GM06990 (cell line): ENCODE measurements at regions not wholly inside any gene's neighbourhood (a gene's known extent, or its start where the extent isn't known, plus 50 kb on each side); places are given as distances from the start of the nearest gene placed in this dataset.

ENCODE experiments used
- DNase-seq: peaks from one replicate; pipeline ENCODE4 v3.0.0-alpha.2; 2011; ENCODE audit not compliant: insufficient read length; ENCODE audit errors: extremely low read depth
- H3K27me3 ChIP-seq: replicated peaks from 2 replicates; pipeline ENCODE4 v1.6.0; 2011; ENCODE audit warnings: low read length; ENCODE audit not compliant: control insufficient read depth, insufficient read depth
- H3K36me3 ChIP-seq: 2 replicates; pipeline ENCODE4 v1.5.1; 2011; ENCODE audit warnings: low read length; ENCODE audit not compliant: control insufficient read depth, insufficient read depth
- H3K4me3 ChIP-seq: replicated peaks from 2 replicates; pipeline ENCODE4 v1.5.1; 2011; ENCODE audit warnings: low read depth, mild to moderate bottlenecking, control low read depth, low read length
- CTCF ChIP-seq: IDR thresholded peaks from 2 replicates; pipeline ENCODE4 v1.5.1; 2011; ENCODE audit warnings: low read length, control low read depth, mild to moderate bottlenecking, inconsistent platforms; ENCODE audit not compliant: insufficient read depth, poor library complexity, severe bottlenecking

DNA sequence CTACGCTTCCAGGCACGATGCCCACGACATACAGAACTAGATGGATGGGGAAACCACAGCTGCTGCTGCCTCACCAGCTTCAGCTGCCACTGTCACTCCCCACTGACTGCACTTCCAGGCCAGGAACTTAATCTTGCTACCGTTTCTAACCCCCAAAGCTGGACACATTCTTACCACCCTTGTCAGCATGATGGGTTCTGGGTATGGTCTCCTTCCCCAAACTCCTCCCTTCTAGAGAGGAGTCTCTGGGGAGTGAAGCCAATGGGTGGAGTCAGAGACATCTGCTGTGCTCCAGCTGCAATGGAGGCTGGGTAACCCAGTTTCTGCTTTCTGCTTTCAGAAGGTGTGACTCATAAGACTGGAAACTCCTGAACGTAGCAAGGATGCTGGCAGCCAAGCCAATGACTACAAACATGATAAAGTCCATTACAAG is 87.0 kb upstream of the THY1 start:
- TF ChIP-seq CTCF, result no peak
- no peaks in the 10 kb centered on the region for H3K36me3 ChIP-seq
- DNase-seq, result peak; percentile 57
- peaks cover 2% of the 10 kb centered on the region for H3K27me3 ChIP-seq
- H3K4me3 ChIP-seq, result no peak overlapping the region

DNA sequence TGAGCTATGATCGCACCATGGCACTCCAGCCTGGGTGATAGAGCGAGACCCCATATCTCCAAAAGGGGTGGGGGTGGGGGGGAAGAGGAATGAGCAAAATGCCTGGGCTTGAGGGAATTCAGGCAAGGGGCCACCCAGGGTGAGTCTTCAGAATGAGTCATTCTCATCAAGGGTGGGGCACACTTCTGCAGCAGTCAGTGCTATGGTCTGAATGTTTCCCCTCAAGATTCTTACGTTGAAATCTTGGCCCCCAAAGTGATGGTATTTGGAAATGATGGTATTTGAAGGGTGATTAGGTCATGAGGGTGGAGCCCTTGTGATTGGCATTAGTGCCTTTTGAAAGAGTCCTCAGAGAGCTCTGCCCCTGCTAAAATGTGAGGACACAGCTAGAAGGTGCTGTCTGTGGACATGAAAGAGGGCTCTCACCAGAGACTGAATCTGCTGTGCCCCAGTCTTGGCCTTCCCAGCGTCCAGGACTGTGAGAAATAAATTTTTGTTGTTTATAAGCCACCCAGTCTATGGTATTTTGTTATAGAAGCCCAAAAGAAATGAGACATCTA is 86.4 kb upstream of the THY1 start:
- TF ChIP-seq CTCF, result no peak
- DNase-seq, result no peak
- Histone ChIP-seq H3K27me3 (peaks cover 2% of the 10 kb centered on the region), H3K36me3 (no peaks in the 10 kb centered on the region), H3K4me3 (no peak overlapping the region)

DNA sequence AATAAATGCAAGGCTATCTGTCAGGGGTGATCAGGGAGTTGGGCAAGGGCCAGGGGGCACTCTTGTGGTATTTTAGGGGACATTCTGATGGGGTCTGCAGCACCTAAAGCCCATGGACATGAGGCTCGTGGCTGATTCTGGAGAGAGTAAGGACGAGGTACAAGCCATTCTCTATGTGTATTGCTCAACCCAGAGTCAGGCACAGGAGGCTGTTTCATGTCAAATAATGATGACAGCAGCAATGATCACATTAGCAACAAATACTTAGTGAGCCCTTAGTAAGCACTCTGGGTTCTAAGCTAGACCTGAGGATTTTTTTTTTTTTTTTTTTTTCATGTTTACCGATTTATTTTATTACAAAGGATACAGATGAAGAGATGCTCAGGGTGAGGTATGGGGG is 83.5 kb upstream of the THY1 start:
- TF ChIP-seq CTCF, result no peak
- no peaks in the 10 kb centered on the region for H3K27me3 ChIP-seq
- DNase-seq, result no peak
- no peak overlapping the region for H3K4me3 ChIP-seq
- H3K36me3 ChIP-seq, result no peaks in the 10 kb centered on the region

GRCh38 chr11:119505861-119506260 is 82.9 kb upstream of the THY1 start:
- H3K36me3 ChIP-seq, result no peaks in the 10 kb centered on the region
- no peak overlapping the region for H3K4me3 ChIP-seq
- no peaks in the 10 kb centered on the region for H3K27me3 ChIP-seq
- no peak for TF ChIP-seq CTCF
- DNase-seq, result no peak

GRCh38 chr11:119505071-119505470 is 82.1 kb upstream of the THY1 start:
- no peak overlapping the region for H3K4me3 ChIP-seq
- TF ChIP-seq CTCF, result no peak
- no peaks in the 10 kb centered on the region for H3K36me3 ChIP-seq
- no peaks in the 10 kb centered on the region for H3K27me3 ChIP-seq
- DNase-seq, result no peak

- H3K36me3 ChIP-seq, result no peaks in the 10 kb centered on the region
- DNase-seq, result no peak
- H3K27me3 ChIP-seq, result no peaks in the 10 kb centered on the region; the same call in 1 of the 2 replicates
- no peak for TF ChIP-seq CTCF
- no peak overlapping the region for H3K4me3 ChIP-seq
These were observed 81.4 kb upstream of the THY1 start for GRCh38 chr11:119504371-119504770.
